HG03432 (cell line): ENCODE measurements at regions not wholly inside any gene's neighbourhood (a gene's known extent, or its start where the extent isn't known, plus 50 kb on each side); places are given as distances from the start of the nearest gene placed in this dataset.

ENCODE experiments used
- ATAC-seq: cut with Tn5 transposase; IDR thresholded peaks from one replicate; pipeline ENCODE4 v1.9.1; 2021; ENCODE audit warnings: mild to moderate bottlenecking, moderate library complexity; ENCODE audit not compliant: unreplicated experiment

GRCh38 chr1:5548266-5548665 is 444.0 kb downstream of the NPHP4 start:
- no peak for ATAC-seq

- no peak for ATAC-seq
These were observed 449.0 kb downstream of the NPHP4 start for GRCh38 chr1:5543235-5543634.

GRCh38 chr1:5532811-5533210 is 459.4 kb downstream of the NPHP4 start:
- ATAC-seq, result no peak

- ATAC-seq, result no peak
These were observed 465.2 kb downstream of the NPHP4 start for GRCh38 chr1:5526822-5527551.

GRCh38 chr1:5526385-5526750 is 465.9 kb downstream of the NPHP4 start:
- ATAC-seq, result no peak

GRCh38 chr1:5525597-5526384 is 466.4 kb downstream of the NPHP4 start:
- ATAC-seq, result no peak

- ATAC-seq, result no peak
These were observed 469.6 kb downstream of the NPHP4 start for GRCh38 chr1:5522531-5523145.

- no peak for ATAC-seq
These were observed 472.7 kb downstream of the NPHP4 start for GRCh38 chr1:5519366-5520135.

GRCh38 chr1:5516756-5517155 is 475.5 kb downstream of the NPHP4 start:
- no peak for ATAC-seq

GRCh38 chr1:5515501-5515900 is 476.7 kb downstream of the NPHP4 start:
- no peak for ATAC-seq

- ATAC-seq, result peak; percentile 76
These were observed 477.6 kb downstream of the NPHP4 start for GRCh38 chr1:5514527-5515183.

GRCh38 chr1:5513846-5514526 is 478.2 kb downstream of the NPHP4 start:
- ATAC-seq, result no peak

- ATAC-seq, result no peak
These were observed 479.0 kb downstream of the NPHP4 start for GRCh38 chr1:5513179-5513578.

- ATAC-seq, result no peak
These were observed 480.7 kb downstream of the NPHP4 start for GRCh38 chr1:5511381-5512097.

GRCh38 chr1:5509664-5510452 is 482.4 kb downstream of the NPHP4 start:
- peak; percentile 40 for ATAC-seq

GRCh38 chr1:5508669-5509330 is 483.4 kb downstream of the NPHP4 start:
- no peak for ATAC-seq

- ATAC-seq, result no peak
These were observed 484.9 kb downstream of the NPHP4 start for GRCh38 chr1:5507340-5507739.

- no peak for ATAC-seq
These were observed 485.6 kb downstream of the NPHP4 start for GRCh38 chr1:5506634-5507033.
